ENCODE measurements at regions not wholly inside any gene's neighbourhood (a gene's known extent, or its start where the extent isn't known, plus 50 kb on each side); places are given as distances from the start of the nearest gene placed in this dataset.

- H3K4me3 ChIP-seq (ENCODE audit: low read length) = no peak overlapping the region
- no peak for DNase-seq (ENCODE audit: low read depth)
- TF ChIP-seq, protein P1, sequence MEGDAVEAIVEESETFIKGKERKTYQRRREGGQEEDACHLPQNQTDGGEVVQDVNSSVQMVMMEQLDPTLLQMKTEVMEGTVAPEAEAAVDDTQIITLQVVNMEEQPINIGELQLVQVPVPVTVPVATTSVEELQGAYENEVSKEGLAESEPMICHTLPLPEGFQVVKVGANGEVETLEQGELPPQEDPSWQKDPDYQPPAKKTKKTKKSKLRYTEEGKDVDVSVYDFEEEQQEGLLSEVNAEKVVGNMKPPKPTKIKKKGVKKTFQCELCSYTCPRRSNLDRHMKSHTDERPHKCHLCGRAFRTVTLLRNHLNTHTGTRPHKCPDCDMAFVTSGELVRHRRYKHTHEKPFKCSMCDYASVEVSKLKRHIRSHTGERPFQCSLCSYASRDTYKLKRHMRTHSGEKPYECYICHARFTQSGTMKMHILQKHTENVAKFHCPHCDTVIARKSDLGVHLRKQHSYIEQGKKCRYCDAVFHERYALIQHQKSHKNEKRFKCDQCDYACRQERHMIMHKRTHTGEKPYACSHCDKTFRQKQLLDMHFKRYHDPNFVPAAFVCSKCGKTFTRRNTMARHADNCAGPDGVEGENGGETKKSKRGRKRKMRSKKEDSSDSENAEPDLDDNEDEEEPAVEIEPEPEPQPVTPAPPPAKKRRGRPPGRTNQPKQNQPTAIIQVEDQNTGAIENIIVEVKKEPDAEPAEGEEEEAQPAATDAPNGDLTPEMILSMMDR (conservative IDR thresholded peaks at IDR 0.05; ENCODE audit: low read depth, low read length) = no peak
Measured at GRCh38 chr5:58383448-58383847, 76.4 kb downstream of the PLK2 start.

DNA sequence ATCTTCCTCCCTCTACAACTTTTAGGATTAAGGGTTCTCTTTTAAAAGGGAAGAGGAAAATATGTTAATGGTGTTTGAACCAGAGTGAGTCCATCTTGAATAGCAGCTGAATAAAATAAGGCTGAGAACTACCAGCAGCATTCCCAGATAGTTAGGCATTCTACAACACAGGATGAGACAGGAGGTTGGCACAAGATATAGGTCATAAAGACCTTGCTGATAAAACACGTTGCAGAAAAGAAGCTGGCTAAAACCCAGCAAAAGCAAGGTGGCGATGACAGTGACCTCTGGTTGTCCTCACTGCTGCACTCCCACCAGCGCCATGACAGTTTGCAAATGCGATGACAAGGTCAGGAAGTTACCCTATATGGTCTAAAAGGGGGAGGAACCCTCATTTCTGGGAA is 77.8 kb downstream of the PLK2 start:
- no peak for DNase-seq (ENCODE audit: low read depth)
- TF ChIP-seq, protein P1 (conservative IDR thresholded peaks at IDR 0.05; ENCODE audit: low read depth, low read length) = no peak
- H3K4me3 ChIP-seq (ENCODE audit: low read length) = no peak overlapping the region

- TF ChIP-seq, protein P1 (conservative IDR thresholded peaks at IDR 0.05; ENCODE audit: low read depth, low read length) = no peak
- no peak overlapping the region for H3K4me3 ChIP-seq (ENCODE audit: low read length)
- DNase-seq (ENCODE audit: low read depth) = no peak
Measured at GRCh38 chr5:58381566-58381965, 78.3 kb downstream of the PLK2 start.

GRCh38 chr5:58380655-58381054 is 79.2 kb downstream of the PLK2 start:
- TF ChIP-seq, protein P1 (conservative IDR thresholded peaks at IDR 0.05; ENCODE audit: low read depth, low read length) = no peak
- no peak for DNase-seq (ENCODE audit: low read depth)
- no peak overlapping the region for H3K4me3 ChIP-seq (ENCODE audit: low read length)

- H3K4me3 ChIP-seq (ENCODE audit: low read length) = no peak overlapping the region
- TF ChIP-seq, protein P1 (conservative IDR thresholded peaks at IDR 0.05; ENCODE audit: low read depth, low read length) = no peak
- DNase-seq (ENCODE audit: low read depth) = no peak
Measured at GRCh38 chr5:58378613-58379390, 81.1 kb downstream of the PLK2 start.

GRCh38 chr5:58370606-58371005 is 89.3 kb downstream of the PLK2 start:
- TF ChIP-seq, protein P1 (conservative IDR thresholded peaks at IDR 0.05; ENCODE audit: low read depth, low read length) = no peak
- no peak overlapping the region for H3K4me3 ChIP-seq (ENCODE audit: low read length)
- no peak for DNase-seq (ENCODE audit: low read depth)

GRCh38 chr5:58369513-58370190 is 90.2 kb downstream of the PLK2 start:
- TF ChIP-seq, protein P1 (conservative IDR thresholded peaks at IDR 0.05; ENCODE audit: low read depth, low read length) = no peak
- no peak for DNase-seq (ENCODE audit: low read depth)
- no peak overlapping the region for H3K4me3 ChIP-seq (ENCODE audit: low read length)

All from retinal pigment epithelial cell (primary cell).